GM12891 (cell line): ENCODE measurements at regions not wholly inside any gene's neighbourhood (a gene's known extent, or its start where the extent isn't known, plus 50 kb on each side); places are given as distances from the start of the nearest gene placed in this dataset.

ENCODE experiments used
- POLR2A ChIP-seq: IDR thresholded peaks from 2 replicates; pipeline ENCODE4 v1.6.1; 2011; ENCODE audit warnings: low read depth, low read length, control low read depth
- POLR2AphosphoS5 ChIP-seq: IDR thresholded peaks from 2 replicates; pipeline ENCODE4 v1.6.1; 2011; ENCODE audit warnings: low read depth, low read length, control low read depth

GRCh38 chr14:86838363-86838762 is 1154.6 kb downstream of the GALC start:
- TF ChIP-seq POLR2AphosphoS5 (no peak), POLR2A (no peak)
